DOHH2 (cell line): ENCODE measurements at regions not wholly inside any gene's neighbourhood (a gene's known extent, or its start where the extent isn't known, plus 50 kb on each side); places are given as distances from the start of the nearest gene placed in this dataset.

Source experiments
- CTCF ChIP-seq: fragments of 200-600 bp; sonication (generic); IDR thresholded peaks from one replicate; pipeline ENCODE4 v1.5.1; 2014; ENCODE audit warnings: antibody characterized with exemption, mild to moderate bottlenecking, low read depth, low read length; ENCODE audit not compliant: poor library complexity, severe bottlenecking
- EZH2phosphoT487 ChIP-seq: fragments of 200-600 bp; sonication (generic); IDR thresholded peaks from 2 replicates; pipeline ENCODE4 v1.6.1; 2017; ENCODE audit warnings: borderline replicate concordance, mild to moderate bottlenecking, antibody characterized with exemption, low read length, moderate library complexity, mixed read lengths

- TF ChIP-seq CTCF (no peak), EZH2phosphoT487 (no peak)
These were observed 263.4 kb downstream of the MRTFB start for GRCh38 chr16:14334366-14335080.
